HL-60/S4 treated with retinoic acid at 250 ng/mL for 4 days and 3 days (cell line): ENCODE measurements at regions not wholly inside any gene's neighbourhood (a gene's known extent, or its start where the extent isn't known, plus 50 kb on each side); places are given as distances from the start of the nearest gene placed in this dataset.

Source experiments
- in situ Hi-C: fragments of 300-500 bp; cut with MboI; formaldehyde crosslinking; loops from 2 replicates; pipeline ENCODE4 v1.7.0; 2022; ENCODE audit warnings: low sequenced_read_pairs

DNA sequence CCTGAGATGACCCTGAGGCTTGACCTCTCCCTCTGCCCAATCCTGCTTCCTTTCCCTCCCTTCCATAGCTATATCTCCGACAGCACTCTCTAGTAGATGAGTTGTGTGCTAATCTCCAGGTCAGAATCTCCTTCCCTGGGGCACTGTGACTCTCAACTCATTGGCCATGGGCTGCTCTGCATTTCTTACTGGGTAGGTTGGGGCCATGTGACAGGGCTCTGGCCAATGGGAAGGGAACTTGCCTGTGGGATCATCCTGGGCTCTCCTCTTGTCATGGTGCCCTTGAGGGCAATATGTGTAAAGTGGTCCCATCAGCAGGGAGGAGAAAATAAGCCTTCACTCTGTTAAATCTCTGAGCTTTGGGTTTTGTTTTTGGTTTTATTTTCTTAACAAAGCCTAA is 80.1 kb upstream of the ANKRD1 start:
- in situ Hi-C loops = loop anchor here (25.0 kb wide), 1 partner anchor 236 kb away; no protein-coding TSS in a partner anchor

DNA sequence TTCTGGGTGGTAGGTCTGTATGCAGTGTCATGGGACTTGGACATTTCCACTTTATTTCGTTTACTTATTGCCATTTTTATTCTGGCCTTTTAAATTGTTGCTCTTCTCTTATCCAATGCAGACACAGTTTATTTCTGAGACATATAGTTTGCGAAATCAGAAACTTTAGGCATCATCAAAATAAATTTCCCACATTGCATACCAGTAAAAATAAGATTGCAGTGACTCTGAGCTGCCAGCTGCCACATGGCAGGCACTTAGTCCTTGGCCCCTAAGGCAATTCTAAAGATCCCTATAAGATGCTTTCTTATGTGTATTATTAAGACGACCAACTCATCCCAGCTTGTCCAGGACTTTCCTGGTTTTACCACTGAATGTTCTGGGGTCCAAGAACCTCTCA is 81.8 kb upstream of the ANKRD1 start:
- in situ Hi-C loops = loop anchor here (25.0 kb wide), 1 partner anchor 235 kb away; no protein-coding TSS in a partner anchor

DNA sequence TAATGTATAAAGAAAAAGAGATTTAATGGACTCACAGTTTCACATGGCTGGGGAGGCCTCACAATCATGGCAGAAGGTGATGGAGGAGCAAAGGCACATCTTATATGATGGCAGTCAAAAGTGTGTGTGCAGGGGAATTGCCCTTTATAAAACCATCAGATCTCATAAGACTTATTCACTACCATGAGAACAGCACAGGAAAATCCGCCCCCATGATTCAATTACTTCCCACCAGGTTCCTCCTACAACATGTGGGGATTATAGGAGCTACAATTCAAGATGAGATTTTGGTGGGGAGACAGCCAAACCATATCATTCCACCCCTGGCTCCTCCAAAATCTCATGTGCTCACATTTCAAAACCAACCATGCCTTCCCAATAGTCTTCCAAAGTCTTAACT is 82.5 kb upstream of the ANKRD1 start:
- in situ Hi-C loops = loop anchor here (25.0 kb wide), 1 partner anchor 234 kb away; no protein-coding TSS in a partner anchor

DNA sequence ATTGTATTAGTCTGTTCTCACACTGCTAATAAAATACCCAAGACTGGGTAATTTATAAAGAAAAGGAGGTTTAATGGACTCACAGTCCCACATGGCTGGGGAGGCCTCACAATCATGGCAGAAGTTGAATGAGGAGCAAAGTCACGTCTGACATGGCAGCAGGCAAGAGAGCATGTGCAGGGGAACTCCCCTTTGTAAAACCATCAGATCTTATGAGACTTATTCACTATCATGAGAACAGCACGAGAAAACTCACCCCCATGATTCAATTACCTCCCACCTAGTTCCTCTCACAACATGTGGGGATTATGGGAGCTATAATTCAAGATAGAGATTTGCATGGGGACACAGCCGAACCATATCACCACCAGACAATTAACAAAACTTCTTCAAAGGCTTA is 84.4 kb upstream of the ANKRD1 start:
- in situ Hi-C loops = loop anchor here (25.0 kb wide), 1 partner anchor 232 kb away; no protein-coding TSS in a partner anchor

- in situ Hi-C loops = loop anchor here (25.0 kb wide), 1 partner anchor 231 kb away; no protein-coding TSS in a partner anchor
Measured at GRCh38 chr10:91006001-91006751, 85.3 kb upstream of the ANKRD1 start.

- in situ Hi-C loops = loop anchor here (25.0 kb wide), 1 partner anchor 230 kb away; no protein-coding TSS in a partner anchor
Measured at GRCh38 chr10:91006752-91007346, 86.0 kb upstream of the ANKRD1 start.

GRCh38 chr10:91007655-91008054 is 86.8 kb upstream of the ANKRD1 start:
- in situ Hi-C loops = loop anchor here (25.0 kb wide), 1 partner anchor 230 kb away; no protein-coding TSS in a partner anchor

GRCh38 chr10:91009121-91009520 is 88.2 kb upstream of the ANKRD1 start:
- in situ Hi-C loops = loop anchor here (25.0 kb wide), 1 partner anchor 228 kb away; no protein-coding TSS in a partner anchor

DNA sequence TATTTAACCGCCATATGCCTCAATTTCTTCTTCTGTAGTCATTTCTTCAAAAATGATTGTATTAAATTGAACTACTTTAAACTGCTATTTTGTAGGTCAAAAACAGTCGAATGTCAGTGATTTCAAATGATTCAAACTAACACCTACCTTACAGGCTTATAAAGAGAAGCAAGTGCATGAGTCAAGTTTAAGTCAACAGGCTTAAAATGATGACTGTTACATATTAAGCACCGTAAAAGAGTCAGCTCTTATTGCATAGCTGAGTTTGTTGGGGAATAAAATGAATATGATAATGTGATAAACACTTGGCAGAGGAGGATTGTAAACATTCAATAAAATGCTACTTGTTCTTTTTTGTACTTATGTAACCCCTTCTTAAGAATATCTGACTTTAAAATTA is 90.1 kb upstream of the ANKRD1 start:
- in situ Hi-C loops = loop anchor here (25.0 kb wide), 1 partner anchor 226 kb away; no protein-coding TSS in a partner anchor

DNA sequence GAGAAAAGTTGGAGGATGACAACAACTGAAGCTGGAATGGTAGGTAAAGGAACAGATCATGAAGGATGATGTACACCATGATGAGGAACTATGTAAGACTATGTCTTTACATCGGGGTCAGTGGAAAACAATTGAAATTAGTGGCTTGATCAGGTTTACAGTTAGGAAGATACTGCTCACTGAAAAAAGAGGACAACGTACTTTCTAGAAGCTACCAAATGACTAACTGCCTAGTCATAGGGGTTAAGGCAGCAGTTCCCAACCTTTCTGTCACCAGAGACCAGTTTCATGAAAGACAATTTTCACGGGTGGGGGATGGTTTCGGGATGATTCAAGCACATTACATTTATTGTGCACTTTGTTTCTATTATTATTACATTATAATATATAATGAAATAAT is 91.6 kb upstream of the ANKRD1 start:
- in situ Hi-C loops = loop anchor here (25.0 kb wide), 1 partner anchor 225 kb away; no protein-coding TSS in a partner anchor

- in situ Hi-C loops = loop anchor here (25.0 kb wide), 1 partner anchor 223 kb away; no protein-coding TSS in a partner anchor
Measured at GRCh38 chr10:91013985-91014384, 93.1 kb upstream of the ANKRD1 start.

GRCh38 chr10:91017198-91017597 is 96.3 kb upstream of the ANKRD1 start:
- in situ Hi-C loops = loop anchor here (25.0 kb wide), 1 partner anchor 220 kb away; no protein-coding TSS in a partner anchor

DNA sequence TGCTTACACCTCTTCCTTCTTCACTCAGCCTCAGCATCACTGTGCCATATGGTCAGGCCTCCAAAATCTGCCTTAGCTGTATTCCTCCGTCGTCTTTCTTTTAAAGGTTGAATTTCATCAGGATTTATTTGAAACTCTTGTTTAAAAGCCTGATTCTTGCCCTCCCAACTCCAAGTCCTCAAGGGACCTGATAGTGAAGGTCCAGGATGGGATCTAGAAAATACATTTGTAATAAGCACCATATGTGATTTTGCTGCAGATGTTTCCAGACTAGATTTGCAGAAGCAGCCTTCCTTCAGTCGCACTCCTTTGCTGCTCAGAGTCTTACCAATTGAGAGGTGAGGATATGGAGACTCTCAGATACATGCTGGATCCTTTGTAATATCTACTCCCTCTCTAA is 101.0 kb upstream of the ANKRD1 start:
- in situ Hi-C loops = loop anchor here (25.0 kb wide), 1 partner anchor 215 kb away; no protein-coding TSS in a partner anchor

DNA sequence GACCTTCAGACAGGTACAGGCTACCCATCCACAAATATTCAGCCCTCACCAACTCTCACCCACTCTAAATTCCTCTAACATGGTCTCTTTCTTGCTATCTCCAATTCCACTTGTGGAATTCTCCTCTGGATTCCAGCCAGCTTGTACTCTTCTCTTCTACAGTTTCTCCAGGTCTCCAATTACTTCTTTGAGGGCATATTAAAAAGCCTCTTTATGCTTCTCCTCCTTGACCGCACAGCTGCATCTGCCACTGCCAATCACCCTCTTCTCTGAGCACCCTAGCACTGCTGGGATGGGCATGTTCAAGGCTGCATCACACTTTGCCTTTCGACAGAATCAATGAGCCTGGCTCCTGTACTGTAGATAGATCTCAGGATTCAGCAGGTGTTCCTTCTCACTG is 101.5 kb upstream of the ANKRD1 start:
- in situ Hi-C loops = loop anchor here (25.0 kb wide), 1 partner anchor 215 kb away; no protein-coding TSS in a partner anchor

GRCh38 chr10:91022924-91023699 is 102.2 kb upstream of the ANKRD1 start:
- in situ Hi-C loops = loop anchor here (25.0 kb wide), 1 partner anchor 214 kb away; no protein-coding TSS in a partner anchor

DNA sequence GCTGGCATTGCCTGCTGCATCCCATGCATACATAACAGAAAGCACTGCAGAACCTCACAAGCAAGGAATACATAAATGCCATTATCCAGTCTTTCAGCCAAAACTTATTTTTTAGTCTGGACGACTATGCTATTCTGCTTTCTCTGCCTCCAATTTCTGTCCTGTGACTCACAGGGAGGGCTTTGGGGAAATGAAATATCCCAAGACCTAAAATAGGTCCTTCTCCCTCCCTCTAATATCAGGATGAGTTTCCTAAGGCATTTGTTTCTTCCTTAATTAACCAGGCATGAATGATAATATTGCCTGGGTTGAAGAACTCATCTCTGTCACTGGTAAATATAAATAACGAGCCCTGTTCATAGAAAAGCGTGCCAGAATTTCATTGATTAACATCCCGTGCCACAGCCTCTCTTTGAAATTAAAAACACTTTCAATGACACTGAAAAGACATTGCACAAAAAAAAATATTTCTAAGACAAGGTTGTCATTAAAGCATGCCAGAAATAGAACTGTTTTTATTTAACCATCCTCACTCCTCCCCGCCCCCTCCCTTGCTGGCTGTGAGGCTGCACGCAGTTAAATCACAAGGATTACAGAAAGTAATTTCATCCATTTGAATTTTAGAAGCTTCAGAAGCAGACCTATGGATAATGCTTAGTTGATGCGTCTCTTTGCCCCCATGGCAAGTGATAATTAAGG is 103.0 kb upstream of the ANKRD1 start:
- in situ Hi-C loops = loop anchor here (25.0 kb wide), 1 partner anchor 213 kb away; no protein-coding TSS in a partner anchor

- in situ Hi-C loops = loop anchor here (25.0 kb wide), 1 partner anchor 213 kb away; no protein-coding TSS in a partner anchor
Measured at GRCh38 chr10:91024541-91024940, 103.7 kb upstream of the ANKRD1 start.

- in situ Hi-C loops = no loop called here
Measured at GRCh38 chr10:91032611-91033206, 111.8 kb upstream of the ANKRD1 start.

- in situ Hi-C loops = no loop called here
Measured at GRCh38 chr10:91033324-91033950, 112.5 kb upstream of the ANKRD1 start.
